ENCODE measurements at regions not wholly inside any gene's neighbourhood (a gene's known extent, or its start where the extent isn't known, plus 50 kb on each side); places are given as distances from the start of the nearest gene placed in this dataset.
A peak's percentile ranks its signal among the peaks of the same experiment; 100 is the strongest.

GRCh38 chr16:56140645-56141044 is 50.6 kb upstream of the GNAO1 start:
- Mint-ChIP-seq H3K36me3 (no peaks in the 10 kb centered on the region), H3K9me3 (no peaks in the 10 kb centered on the region), H3K4me3 (no peak overlapping the region), H3K27me3 (peaks cover 7% of the 10 kb centered on the region), H3K4me1 (ENCODE audit: low read depth) (peaks cover 7% of the 10 kb centered on the region), H3K27ac (no peak overlapping the region)
- CTCF ChIA-PET: no interaction called here
- POLR2A ChIA-PET: no interaction called here
- no peak for DNase-seq
- intact Hi-C loops (cut with micrococcal nuclease): no loop called here

GRCh38 chr16:56137269-56137668 is 54.0 kb upstream of the GNAO1 start:
- POLR2A ChIA-PET: no interaction called here
- Mint-ChIP-seq H3K27me3 (peaks cover 1% of the 10 kb centered on the region), H3K4me1 (ENCODE audit: low read depth) (peaks cover 7% of the 10 kb centered on the region), H3K9me3 (no peaks in the 10 kb centered on the region), H3K36me3 (no peaks in the 10 kb centered on the region), H3K27ac (no peak overlapping the region), H3K4me3 (no peak overlapping the region)
- intact Hi-C loops (cut with micrococcal nuclease): no loop called here
- peak; percentile 15 for DNase-seq
- CTCF ChIA-PET: interaction anchor here (0.6 to 1.5 kb wide), 2 partner anchors 181 to 1673 kb away, joined by 3 to 5 read pairs; no protein-coding TSS in a partner anchor

- Mint-ChIP-seq H3K36me3 (no peaks in the 10 kb centered on the region), H3K4me3 (no peak overlapping the region), H3K27me3 (peaks cover 4% of the 10 kb centered on the region), H3K4me1 (ENCODE audit: low read depth) (peaks cover 7% of the 10 kb centered on the region), H3K9me3 (no peaks in the 10 kb centered on the region), H3K27ac (no peak overlapping the region)
- intact Hi-C loops (cut with micrococcal nuclease): no loop called here
- ChIA-PET CTCF (no interaction called here), POLR2A (no interaction called here)
- no peak for DNase-seq
Measured at GRCh38 chr16:56136256-56136655, 55.0 kb upstream of the GNAO1 start.

GRCh38 chr16:56134790-56135189 is 56.5 kb upstream of the GNAO1 start:
- POLR2A ChIA-PET: no interaction called here
- DNase-seq: no peak
- no peak overlapping the region for H3K27ac Mint-ChIP-seq

GRCh38 chr16:56125922-56126321 is 65.4 kb upstream of the GNAO1 start:
- CTCF ChIA-PET: no interaction called here
- H3K27ac Mint-ChIP-seq: no peak overlapping the region
- intact Hi-C loops (cut with micrococcal nuclease): no loop called here

More at GRCh38 chr16:56134790-56135189, 56.5 kb upstream of the GNAO1 start:
- peaks cover 7% of the 10 kb centered on the region for H3K4me1 Mint-ChIP-seq (ENCODE audit: low read depth)
- intact Hi-C loops (cut with micrococcal nuclease): no loop called here
- no peak overlapping the region for H3K4me3 Mint-ChIP-seq
- H3K9me3 Mint-ChIP-seq: no peaks in the 10 kb centered on the region
- CTCF ChIA-PET: no interaction called here
- H3K36me3 Mint-ChIP-seq: no peaks in the 10 kb centered on the region
- peaks cover 6% of the 10 kb centered on the region for H3K27me3 Mint-ChIP-seq

GRCh38 chr16:56122251-56122650 is 69.0 kb upstream of the GNAO1 start:
- Mint-ChIP-seq H3K4me1 (ENCODE audit: low read depth) (peaks cover 6% of the 10 kb centered on the region), H3K36me3 (no peaks in the 10 kb centered on the region), H3K27ac (no peak overlapping the region), H3K4me3 (no peak overlapping the region), H3K27me3 (peaks cover 4% of the 10 kb centered on the region), H3K9me3 (no peaks in the 10 kb centered on the region)
- intact Hi-C loops (cut with micrococcal nuclease): no loop called here
- no peak for DNase-seq
- ChIA-PET CTCF (no interaction called here), POLR2A (no interaction called here)

More at GRCh38 chr16:56125922-56126321, 65.4 kb upstream of the GNAO1 start:
- no peaks in the 10 kb centered on the region for H3K36me3 Mint-ChIP-seq
- H3K4me3 Mint-ChIP-seq: no peak overlapping the region
- no peaks in the 10 kb centered on the region for H3K9me3 Mint-ChIP-seq
- no peaks in the 10 kb centered on the region for H3K4me1 Mint-ChIP-seq (ENCODE audit: low read depth)
- POLR2A ChIA-PET: no interaction called here
- DNase-seq: no peak
- H3K27me3 Mint-ChIP-seq: peaks cover 11% of the 10 kb centered on the region

- intact Hi-C loops (cut with micrococcal nuclease): no loop called here
- no peaks in the 10 kb centered on the region for H3K36me3 Mint-ChIP-seq
- DNase-seq: no peak
- CTCF ChIA-PET: no interaction called here
- H3K4me3 Mint-ChIP-seq: no peak overlapping the region
- H3K27me3 Mint-ChIP-seq: peaks cover 4% of the 10 kb centered on the region
- no peak overlapping the region for H3K27ac Mint-ChIP-seq
- peaks cover 6% of the 10 kb centered on the region for H3K4me1 Mint-ChIP-seq (ENCODE audit: low read depth)
- H3K9me3 Mint-ChIP-seq: no peaks in the 10 kb centered on the region
- POLR2A ChIA-PET: no interaction called here
Measured at GRCh38 chr16:56121156-56121500, 70.2 kb upstream of the GNAO1 start.

- H3K4me3 Mint-ChIP-seq: no peak overlapping the region
- H3K27ac Mint-ChIP-seq: no peak overlapping the region
- ChIA-PET POLR2A (no interaction called here), CTCF (no interaction called here)
- no peaks in the 10 kb centered on the region for H3K36me3 Mint-ChIP-seq
- intact Hi-C loops (cut with micrococcal nuclease): no loop called here
- peaks cover 4% of the 10 kb centered on the region for H3K27me3 Mint-ChIP-seq
- peaks cover 6% of the 10 kb centered on the region for H3K4me1 Mint-ChIP-seq (ENCODE audit: low read depth)
- no peaks in the 10 kb centered on the region for H3K9me3 Mint-ChIP-seq
- DNase-seq: no peak
Measured at GRCh38 chr16:56120447-56121155, 70.7 kb upstream of the GNAO1 start.

GRCh38 chr16:56119133-56119532 is 72.2 kb upstream of the GNAO1 start:
- ChIA-PET CTCF (interaction anchor here (1.5 to 2.0 kb wide), 2 partner anchors 83 to 199 kb away, joined by 4 to 6 read pairs; no protein-coding TSS in a partner anchor), POLR2A (no interaction called here)
- no peaks in the 10 kb centered on the region for H3K9me3 Mint-ChIP-seq
- no peak overlapping the region for H3K27ac Mint-ChIP-seq
- intact Hi-C loops (cut with micrococcal nuclease): loop anchor here (1.0 kb wide), 1 partner anchor 80 kb away; no protein-coding TSS in a partner anchor
- DNase-seq: no peak
- H3K4me3 Mint-ChIP-seq: no peak overlapping the region
- H3K4me1 Mint-ChIP-seq (ENCODE audit: low read depth): peaks cover 6% of the 10 kb centered on the region
- no peaks in the 10 kb centered on the region for H3K36me3 Mint-ChIP-seq
- peaks cover 4% of the 10 kb centered on the region for H3K27me3 Mint-ChIP-seq

- ChIA-PET POLR2A (no interaction called here), CTCF (no interaction called here)
- intact Hi-C loops (cut with micrococcal nuclease): no loop called here
- Mint-ChIP-seq H3K4me3 (no peak overlapping the region), H3K27ac (no peak overlapping the region), H3K36me3 (no peaks in the 10 kb centered on the region), H3K4me1 (ENCODE audit: low read depth) (peaks cover 6% of the 10 kb centered on the region), H3K27me3 (no peaks in the 10 kb centered on the region), H3K9me3 (no peaks in the 10 kb centered on the region)
- DNase-seq: no peak
Measured at GRCh38 chr16:56116577-56116964, 74.7 kb upstream of the GNAO1 start.

GRCh38 chr16:56115817-56116576 is 75.3 kb upstream of the GNAO1 start:
- Mint-ChIP-seq H3K4me3 (no peak overlapping the region), H3K9me3 (no peaks in the 10 kb centered on the region), H3K27me3 (no peaks in the 10 kb centered on the region), H3K27ac (no peak overlapping the region), H3K4me1 (ENCODE audit: low read depth) (peaks cover 6% of the 10 kb centered on the region), H3K36me3 (no peaks in the 10 kb centered on the region)
- intact Hi-C loops (cut with micrococcal nuclease): no loop called here
- POLR2A ChIA-PET: no interaction called here
- CTCF ChIA-PET: no interaction called here
- DNase-seq: no peak

- intact Hi-C loops (cut with micrococcal nuclease): no loop called here
- Mint-ChIP-seq H3K36me3 (no peaks in the 10 kb centered on the region), H3K27me3 (no peaks in the 10 kb centered on the region), H3K4me3 (no peak overlapping the region), H3K4me1 (ENCODE audit: low read depth) (no peaks in the 10 kb centered on the region), H3K9me3 (no peaks in the 10 kb centered on the region), H3K27ac (no peak overlapping the region)
- ChIA-PET POLR2A (no interaction called here), CTCF (interaction anchor here (0.7 kb wide), 1 partner anchor 90 kb away, joined by 3 read pairs; no protein-coding TSS in a partner anchor)
- DNase-seq: no peak
Measured at GRCh38 chr16:56113223-56113622, 78.1 kb upstream of the GNAO1 start.

GRCh38 chr16:56111100-56111499 is 80.2 kb upstream of the GNAO1 start:
- Mint-ChIP-seq H3K4me1 (ENCODE audit: low read depth) (no peaks in the 10 kb centered on the region), H3K27me3 (no peaks in the 10 kb centered on the region), H3K36me3 (no peaks in the 10 kb centered on the region), H3K27ac (no peak overlapping the region), H3K4me3 (no peak overlapping the region), H3K9me3 (no peaks in the 10 kb centered on the region)
- ChIA-PET CTCF (no interaction called here), POLR2A (no interaction called here)
- intact Hi-C loops (cut with micrococcal nuclease): no loop called here
- DNase-seq: no peak
